GM20000 (cell line): ENCODE measurements at regions not wholly inside any gene's neighbourhood (a gene's known extent, or its start where the extent isn't known, plus 50 kb on each side); places are given as distances from the start of the nearest gene placed in this dataset.

Source experiments
- DNase-seq: peaks from one replicate; pipeline ENCODE4 v3.0.0; 2012; ENCODE audit warnings: low spot score
- CTCF ChIP-seq: IDR thresholded peaks from 2 replicates; pipeline ENCODE4 v1.5.1; 2012; ENCODE audit warnings: mild to moderate bottlenecking, control low read depth; ENCODE audit errors: extremely low read depth, missing control alignments

DNA sequence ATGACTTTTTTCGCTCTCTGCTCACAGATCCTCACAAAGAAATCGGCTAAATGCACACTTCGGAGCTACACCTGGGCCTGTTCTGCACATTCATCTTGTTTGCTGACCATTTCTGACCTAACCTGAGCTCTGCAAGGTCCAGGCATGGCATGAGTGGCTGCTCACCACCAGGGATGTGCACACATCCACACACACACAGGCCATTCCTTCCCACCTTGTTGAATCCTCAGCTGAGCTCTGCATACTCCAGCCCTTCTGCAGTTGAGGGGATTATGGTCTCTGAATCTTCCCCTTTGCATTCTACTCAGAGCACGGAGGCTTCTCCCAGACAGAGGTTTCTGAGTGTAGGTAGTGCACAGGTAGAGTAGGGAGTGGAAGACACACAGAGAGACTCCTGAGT, 411.9 kb upstream of the B3GAT1 start:
- TF ChIP-seq CTCF = no peak
- DNase-seq = no peak

DNA sequence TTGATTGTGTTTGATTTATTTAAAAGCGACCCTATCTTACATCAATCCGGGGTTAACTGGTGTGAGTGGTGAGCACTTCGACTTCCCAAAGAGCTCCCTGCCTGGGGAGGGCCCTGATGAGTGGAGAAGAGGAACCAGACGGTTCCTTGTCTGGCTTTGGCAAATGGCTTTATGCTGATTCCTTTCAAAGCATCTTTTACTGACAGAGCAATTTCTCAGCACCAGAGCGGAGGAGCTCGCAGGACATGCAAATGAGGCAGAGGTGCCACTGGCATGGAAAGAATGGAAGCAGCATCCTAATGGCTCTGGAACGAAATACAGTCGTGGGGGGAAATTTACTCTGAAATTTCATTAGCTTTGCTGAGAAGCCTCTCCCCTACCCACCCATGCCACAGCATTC, 410.9 kb upstream of the B3GAT1 start:
- TF ChIP-seq CTCF = no peak
- no peak for DNase-seq

GRCh38 chr11:134821422-134821821, 409.4 kb upstream of the B3GAT1 start:
- no peak for TF ChIP-seq CTCF
- no peak for DNase-seq

- TF ChIP-seq CTCF = no peak
- DNase-seq = no peak
Measured at GRCh38 chr11:134819041-134819440, 407.0 kb upstream of the B3GAT1 start.

GRCh38 chr11:134818516-134818915, 406.5 kb upstream of the B3GAT1 start:
- DNase-seq = no peak

GRCh38 chr11:134815404-134815803, 403.4 kb upstream of the B3GAT1 start:
- no peak for TF ChIP-seq CTCF
- DNase-seq = no peak

More at GRCh38 chr11:134818516-134818915, 406.5 kb upstream of the B3GAT1 start:
- no peak for TF ChIP-seq CTCF

GRCh38 chr11:134807997-134808396, 396.0 kb upstream of the B3GAT1 start:
- TF ChIP-seq CTCF = no peak
- DNase-seq = no peak
